Neural progenitor cell (in vitro differentiated cells): ENCODE measurements at regions not wholly inside any gene's neighbourhood (a gene's known extent, or its start where the extent isn't known, plus 50 kb on each side); places are given as distances from the start of the nearest gene placed in this dataset.

Experiments
- DNase-seq: peaks from one replicate; pipeline ENCODE4 v3.0.0-alpha.2; 2016; ENCODE audit warnings: low spot score
- H2AFZ ChIP-seq: fragments of 200-600 bp; sonication (generic); replicated peaks from 2 replicates; pipeline ENCODE4 v1.6.1; 2016; ENCODE audit warnings: antibody characterized with exemption
- H3F3A ChIP-seq: fragments of 200-600 bp; sonication (generic); 2 replicates; pipeline ENCODE4 v1.6.1; 2016; ENCODE audit warnings: antibody characterized with exemption, low read depth
- H3K27ac ChIP-seq: fragments of 200-600 bp; sonication (generic); 2 replicates; pipeline ENCODE4 v1.5.1; 2016; ENCODE audit warnings: mild to moderate bottlenecking
- H3K27me3 ChIP-seq: fragments of 200-600 bp; sonication (generic); 2 replicates; pipeline ENCODE4 v1.6.1; 2016; ENCODE audit warnings: mild to moderate bottlenecking, moderate library complexity
- H3K36me3 ChIP-seq: fragments of 200-600 bp; sonication (generic); 2 replicates; pipeline ENCODE4 v1.5.1; 2016
- H3K4me1 ChIP-seq: fragments of 200-600 bp; sonication (generic); 2 replicates; pipeline ENCODE4 v1.6.1; 2016; ENCODE audit warnings: mixed run types
- H3K4me2 ChIP-seq: fragments of 200-600 bp; sonication (generic); 2 replicates; pipeline ENCODE4 v1.6.1; 2016
- H3K4me3 ChIP-seq: fragments of 200-600 bp; sonication (generic); 2 replicates; pipeline ENCODE4 v1.5.1; 2016
- H3K79me2 ChIP-seq: fragments of 200-600 bp; sonication (generic); 2 replicates; pipeline ENCODE4 v1.6.1; 2016; ENCODE audit warnings: low read depth
- H3K9ac ChIP-seq: fragments of 200-600 bp; sonication (generic); 2 replicates; pipeline ENCODE4 v1.6.1; 2016
- H3K9me3 ChIP-seq: fragments of 200-600 bp; sonication (generic); 2 replicates; pipeline ENCODE4 v1.5.1; 2016; ENCODE audit warnings: low read depth
- H4K20me1 ChIP-seq: fragments of 200-600 bp; sonication (generic); 2 replicates; pipeline ENCODE4 v1.6.1; 2016; ENCODE audit warnings: low read depth
- H3K27ac Mint-ChIP-seq: 3 replicates; pipeline ENCODE4 v1.8.0; 2021; ENCODE audit warnings: mixed read lengths
- H3K27me3 Mint-ChIP-seq: 2 replicates; pipeline ENCODE4 v1.8.0; 2022; ENCODE audit warnings: low read depth, mild to moderate bottlenecking, inconsistent platforms, moderate library complexity, mixed read lengths; ENCODE audit not compliant: insufficient read depth
- H3K36me3 Mint-ChIP-seq: 3 replicates; pipeline ENCODE4 v1.8.0; 2021; ENCODE audit warnings: mixed read lengths
- H3K4me1 Mint-ChIP-seq: 3 replicates; pipeline ENCODE4 v1.8.0; 2021; ENCODE audit warnings: mixed read lengths
- H3K4me3 Mint-ChIP-seq: 3 replicates; pipeline ENCODE4 v1.8.0; 2021; ENCODE audit warnings: mild to moderate bottlenecking, moderate library complexity, mixed read lengths
- H3K9me3 Mint-ChIP-seq: 3 replicates; pipeline ENCODE4 v1.8.0; 2020; ENCODE audit warnings: mixed read lengths
- EZH2 ChIP-seq: fragments of 200-600 bp; sonication (generic); IDR thresholded peaks from 2 replicates; pipeline ENCODE4 v1.6.1; 2017; ENCODE audit warnings: antibody characterized with exemption, mild to moderate bottlenecking, moderate library complexity
- EZH2phosphoT487 ChIP-seq: fragments of 200-600 bp; sonication (generic); IDR thresholded peaks from 2 replicates; pipeline ENCODE4 v1.6.1; 2017; ENCODE audit warnings: antibody characterized with exemption
- TF ChIP-seq, protein P1 (sequence below): fragments of 200-600 bp; sonication (generic); IDR thresholded peaks from 2 replicates; pipeline ENCODE4 v1.5.1; 2017; ENCODE audit warnings: antibody characterized with exemption, mild to moderate bottlenecking

DNA sequence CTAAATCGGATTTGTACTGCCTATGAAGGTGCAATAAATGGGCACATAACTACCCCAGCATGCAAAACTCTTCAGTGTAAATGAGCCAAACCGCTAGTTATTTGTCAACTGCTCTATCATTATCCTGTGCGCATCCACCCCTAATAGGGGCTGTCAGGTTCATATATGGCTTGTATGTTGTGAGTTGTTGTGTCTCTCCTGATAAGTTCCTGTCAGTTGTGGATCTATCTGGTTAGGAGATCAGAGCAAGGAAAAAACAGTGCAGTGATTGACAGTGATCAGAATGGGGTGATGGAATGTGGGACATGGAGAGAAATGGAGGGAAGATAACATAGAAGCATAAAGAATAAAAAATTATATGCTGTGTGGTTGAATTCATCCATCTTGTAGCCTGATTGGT, 686.9 kb upstream of the ID4 start:
- Mint-ChIP-seq H3K9me3 (peaks cover 4% of the 10 kb centered on the region), H3K4me3 (no peak overlapping the region), H3K27ac (no peak overlapping the region), H3K27me3 (no peaks in the 10 kb centered on the region), H3K36me3 (no peaks in the 10 kb centered on the region), H3K4me1 (no peaks in the 10 kb centered on the region)
- no peaks in the 10 kb centered on the region for H4K20me1 ChIP-seq
- H3K9ac ChIP-seq = no peak overlapping the region
- H3K4me1 ChIP-seq = no peaks in the 10 kb centered on the region
- no peak overlapping the region for H3K4me2 ChIP-seq
- H3K79me2 ChIP-seq = no peaks in the 10 kb centered on the region
- H3K27me3 ChIP-seq = no peaks in the 10 kb centered on the region
- no peak for TF ChIP-seq EZH2phosphoT487
- TF ChIP-seq, protein P1, sequence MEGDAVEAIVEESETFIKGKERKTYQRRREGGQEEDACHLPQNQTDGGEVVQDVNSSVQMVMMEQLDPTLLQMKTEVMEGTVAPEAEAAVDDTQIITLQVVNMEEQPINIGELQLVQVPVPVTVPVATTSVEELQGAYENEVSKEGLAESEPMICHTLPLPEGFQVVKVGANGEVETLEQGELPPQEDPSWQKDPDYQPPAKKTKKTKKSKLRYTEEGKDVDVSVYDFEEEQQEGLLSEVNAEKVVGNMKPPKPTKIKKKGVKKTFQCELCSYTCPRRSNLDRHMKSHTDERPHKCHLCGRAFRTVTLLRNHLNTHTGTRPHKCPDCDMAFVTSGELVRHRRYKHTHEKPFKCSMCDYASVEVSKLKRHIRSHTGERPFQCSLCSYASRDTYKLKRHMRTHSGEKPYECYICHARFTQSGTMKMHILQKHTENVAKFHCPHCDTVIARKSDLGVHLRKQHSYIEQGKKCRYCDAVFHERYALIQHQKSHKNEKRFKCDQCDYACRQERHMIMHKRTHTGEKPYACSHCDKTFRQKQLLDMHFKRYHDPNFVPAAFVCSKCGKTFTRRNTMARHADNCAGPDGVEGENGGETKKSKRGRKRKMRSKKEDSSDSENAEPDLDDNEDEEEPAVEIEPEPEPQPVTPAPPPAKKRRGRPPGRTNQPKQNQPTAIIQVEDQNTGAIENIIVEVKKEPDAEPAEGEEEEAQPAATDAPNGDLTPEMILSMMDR = no peak
- TF ChIP-seq EZH2 = no peak
- H3K36me3 ChIP-seq = no peaks in the 10 kb centered on the region
- DNase-seq = no peak
- no peaks in the 10 kb centered on the region for H3K9me3 ChIP-seq
- no peak overlapping the region for H3K27ac ChIP-seq
- no peak overlapping the region for H3K4me3 ChIP-seq
- no peak overlapping the region for H2AFZ ChIP-seq
- no peaks in the 10 kb centered on the region for H3F3A ChIP-seq

DNA sequence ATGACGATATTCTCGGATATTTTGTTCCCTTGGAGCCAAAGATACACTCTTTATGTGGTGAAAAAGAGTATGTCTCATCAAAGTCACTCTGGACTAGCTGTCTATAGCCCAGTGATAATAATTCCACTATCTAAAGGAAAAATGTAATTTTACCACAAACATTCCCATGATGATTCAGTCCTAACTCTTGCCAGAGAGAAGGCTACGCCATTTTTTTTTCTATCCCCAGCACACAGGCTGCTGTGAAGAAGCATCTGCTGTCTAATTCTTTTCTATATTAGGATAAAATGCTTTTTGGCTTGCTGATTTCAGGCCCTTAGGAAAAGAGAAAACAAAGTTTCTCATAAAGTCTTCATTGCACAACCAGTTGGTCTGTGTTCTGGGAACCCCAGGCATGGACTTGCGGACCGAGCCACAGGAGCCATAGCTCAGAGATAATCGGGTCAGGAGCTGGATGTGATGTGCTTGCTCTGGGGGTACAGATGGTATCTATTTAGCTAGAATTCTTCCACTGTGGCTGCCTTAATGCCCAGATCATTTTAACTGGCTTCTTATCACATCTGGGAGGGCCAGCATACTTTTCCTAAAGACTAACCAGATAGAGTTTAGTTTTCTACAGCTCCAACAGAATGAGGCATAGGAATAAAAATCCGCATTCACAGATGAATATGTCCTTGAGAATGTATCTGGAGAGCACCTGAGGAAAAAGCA, 683.7 kb upstream of the ID4 start:
- Histone ChIP-seq H3K4me2 (no peak overlapping the region), H4K20me1 (no peaks in the 10 kb centered on the region), H2AFZ (no peak overlapping the region), H3F3A (no peaks in the 10 kb centered on the region), H3K27me3 (no peaks in the 10 kb centered on the region), H3K9ac (no peak overlapping the region), H3K27ac (no peak overlapping the region), H3K4me3 (no peak overlapping the region), H3K4me1 (no peaks in the 10 kb centered on the region), H3K79me2 (no peaks in the 10 kb centered on the region), H3K9me3 (no peaks in the 10 kb centered on the region), H3K36me3 (no peaks in the 10 kb centered on the region)
- Mint-ChIP-seq H3K4me3 (no peak overlapping the region), H3K27ac (no peak overlapping the region), H3K9me3 (peaks cover 4% of the 10 kb centered on the region), H3K36me3 (no peaks in the 10 kb centered on the region), H3K27me3 (no peaks in the 10 kb centered on the region), H3K4me1 (peaks cover 5% of the 10 kb centered on the region)
- TF ChIP-seq, protein P1 = no peak
- no peak for DNase-seq

DNA sequence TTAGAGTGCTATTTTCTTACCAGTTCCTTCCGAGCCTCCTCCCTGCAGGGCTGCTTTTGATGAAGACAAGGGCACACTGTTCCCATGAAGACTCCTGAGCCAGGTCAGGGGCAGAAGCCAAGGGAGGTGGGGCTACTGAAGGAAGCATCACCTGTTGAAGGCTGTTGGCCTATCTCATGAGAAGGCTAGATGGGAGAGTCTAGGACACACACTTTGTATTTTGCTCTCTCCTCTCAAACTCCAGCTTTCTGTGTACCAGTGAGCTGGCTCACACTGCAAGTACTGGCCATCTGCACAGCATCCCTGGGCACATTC, 683.2 kb upstream of the ID4 start:
- Histone ChIP-seq H3F3A (no peaks in the 10 kb centered on the region), H3K4me1 (no peaks in the 10 kb centered on the region), H3K9ac (no peak overlapping the region), H3K4me2 (no peak overlapping the region), H3K4me3 (no peak overlapping the region), H3K27ac (no peak overlapping the region), H3K27me3 (no peaks in the 10 kb centered on the region), H3K79me2 (no peaks in the 10 kb centered on the region), H3K36me3 (no peaks in the 10 kb centered on the region), H2AFZ (no peak overlapping the region), H4K20me1 (no peaks in the 10 kb centered on the region), H3K9me3 (no peaks in the 10 kb centered on the region)
- DNase-seq = no peak
- Mint-ChIP-seq H3K9me3 (peaks cover 4% of the 10 kb centered on the region), H3K4me3 (no peak overlapping the region), H3K36me3 (no peaks in the 10 kb centered on the region), H3K27ac (no peak overlapping the region), H3K4me1 (peaks cover 5% of the 10 kb centered on the region), H3K27me3 (no peaks in the 10 kb centered on the region)
- TF ChIP-seq EZH2 (no peak), EZH2phosphoT487 (no peak)
- TF ChIP-seq, protein P1 = no peak
